Thyroid gland (tissue), 4 donors: ENCODE measurements at regions not wholly inside any gene's neighbourhood (a gene's known extent, or its start where the extent isn't known, plus 50 kb on each side); places are given as distances from the start of the nearest gene placed in this dataset.

ENCODE experiments used
- DNase-seq, 2 donors: peaks; one replicate each; pipeline ENCODE4 v3.0.0-alpha.2; 2019
- H3K27ac ChIP-seq, 3 donors: fragments of 200-600 bp; sonication (generic); 1 replicate in 2 of 3; 2 replicates in 1 of 3; pipeline ENCODE4 v1.5.1; 2016 to 2019; ENCODE audit warnings: mild to moderate bottlenecking in 1 of 3, moderate library complexity in 1 of 3
- H3K27me3 ChIP-seq: fragments of 200-600 bp; sonication (generic); one replicate; pipeline ENCODE4 v1.5.1; 2019
- H3K36me3 ChIP-seq, 2 donors: fragments of 200-600 bp; sonication (generic); one replicate each; pipeline ENCODE4 v1.5.1; 2016 to 2019
- H3K4me1 ChIP-seq, 2 donors: fragments of 200-600 bp; sonication (generic); one replicate each; pipeline ENCODE4 v1.5.1; 2017 to 2019
- H3K4me3 ChIP-seq, 3 donors: fragments of 200-600 bp; sonication (generic); replicated peaks in 1 of 3; 1 replicate in 2 of 3; 2 replicates in 1 of 3; pipeline ENCODE4 v1.5.1; 2016; ENCODE audit warnings: mild to moderate bottlenecking in 1 of 3
- H3K9me3 ChIP-seq: fragments of 200-600 bp; sonication (generic); one replicate; pipeline ENCODE4 v1.5.1; 2017
- CTCF ChIP-seq, 6 experiments: fragments of 200-600 bp in 3 of 6; fragments of 450-650 bp in 3 of 6; sonication (generic) in 3 of 6; IDR thresholded peaks; one replicate each; pipeline ENCODE4 v1.5.1; 2016 to 2019; ENCODE audit warnings: antibody characterized with exemption in 6 of 6, mild to moderate bottlenecking in 2 of 6, inconsistent platforms in 1 of 6, moderate library complexity in 1 of 6
- POLR2A ChIP-seq, 2 donors: fragments of 450-650 bp; IDR thresholded peaks; one replicate each; pipeline ENCODE4 v1.6.1; 2017; ENCODE audit warnings: antibody characterized with exemption in 2 of 2, mild to moderate bottlenecking in 2 of 2, moderate library complexity in 1 of 2
- WGBS, 2 donors: methylation state at CpG; one replicate each; pipeline ENCODE4 v1.1.5; 2017; 5-methylcytosine and 5-hydroxymethylcytosine counted together
- intact Hi-C: fragments of 100-400 bp; cut with DNase I; formaldehyde crosslinking; loops from one replicate; pipeline ENCODE4 v1.15.1; 2023

- H3K9me3 ChIP-seq = no peaks in the 10 kb centered on the region
- 94 to 95% methylated on average over 1 of the region's 1 CpG for WGBS, 2 donors
- H3K36me3 ChIP-seq = no peaks in the 10 kb centered on the region
- no peak overlapping the region for H3K4me3 ChIP-seq
- H3K27me3 ChIP-seq = no peaks in the 10 kb centered on the region
- intact Hi-C loops = no loop called here
- no peak for DNase-seq
- no peaks in the 10 kb centered on the region for H3K4me1 ChIP-seq
- H3K27ac ChIP-seq = no peak overlapping the region
- TF ChIP-seq POLR2A (IDR thresholded peaks at IDR 0.05) = no peak
- no peak for TF ChIP-seq CTCF (IDR thresholded peaks at IDR 0.05)
These were observed 792.5 kb downstream of the DIAPH3 start for GRCh38 chr13:59371229-59371628.

- Histone ChIP-seq H3K4me1 (no peaks in the 10 kb centered on the region), H3K27me3 (no peaks in the 10 kb centered on the region), H3K36me3 (no peaks in the 10 kb centered on the region), H3K4me3 (no peak overlapping the region), H3K9me3 (no peaks in the 10 kb centered on the region), H3K27ac (no peak overlapping the region)
- WGBS, 2 donors = 67 to 85% methylated on average over 1 of the region's 1 CpG
- TF ChIP-seq POLR2A (IDR thresholded peaks at IDR 0.05) = no peak
- TF ChIP-seq CTCF (IDR thresholded peaks at IDR 0.05) = no peak
- intact Hi-C loops = no loop called here
- no peak for DNase-seq
These were observed 790.4 kb downstream of the DIAPH3 start for GRCh38 chr13:59373341-59373740.

GRCh38 chr13:59374691-59375090 is 789.0 kb downstream of the DIAPH3 start:
- Histone ChIP-seq H3K36me3 (no peaks in the 10 kb centered on the region), H3K4me1 (no peaks in the 10 kb centered on the region), H3K9me3 (no peaks in the 10 kb centered on the region), H3K27ac (no peak overlapping the region), H3K4me3 (no peak overlapping the region), H3K27me3 (no peaks in the 10 kb centered on the region)
- no peak for TF ChIP-seq CTCF (IDR thresholded peaks at IDR 0.05)
- TF ChIP-seq POLR2A (IDR thresholded peaks at IDR 0.05) = no peak
- intact Hi-C loops = no loop called here
- DNase-seq = no peak
- 54 to 59% methylated on average over 3 of the region's 3 CpGs for WGBS, 2 donors

GRCh38 chr13:59384154-59384553 is 779.6 kb downstream of the DIAPH3 start:
- Histone ChIP-seq H3K9me3 (no peaks in the 10 kb centered on the region), H3K4me3 (no peak overlapping the region), H3K27me3 (no peaks in the 10 kb centered on the region), H3K4me1 (no peaks in the 10 kb centered on the region), H3K36me3 (no peaks in the 10 kb centered on the region), H3K27ac (no peak overlapping the region)
- no peak for DNase-seq
- TF ChIP-seq CTCF (IDR thresholded peaks at IDR 0.05) (no peak), POLR2A (IDR thresholded peaks at IDR 0.05) (no peak)
- 22 to 27% methylated on average over 1 of the region's 1 CpG for WGBS, 2 donors
- intact Hi-C loops = no loop called here

- H3K4me3 ChIP-seq = no peak overlapping the region
- 12 to 23% methylated on average over 2 of the region's 2 CpGs for WGBS, 2 donors
- H3K4me1 ChIP-seq = no peaks in the 10 kb centered on the region
- no peaks in the 10 kb centered on the region for H3K36me3 ChIP-seq
- no peaks in the 10 kb centered on the region for H3K27me3 ChIP-seq
- peak; percentile 54 to 90 (median 71) for TF ChIP-seq CTCF (IDR thresholded peaks at IDR 0.05)
- no peak for TF ChIP-seq POLR2A (IDR thresholded peaks at IDR 0.05)
- peak; percentile 37 to 50 for DNase-seq
- no peak overlapping the region for H3K27ac ChIP-seq
- no peaks in the 10 kb centered on the region for H3K9me3 ChIP-seq
- intact Hi-C loops = loop anchor here (5.0 to 10.0 kb wide), 2 partner anchors 286 to 513 kb away; no protein-coding TSS in a partner anchor
These were observed 772.0 kb downstream of the DIAPH3 start for GRCh38 chr13:59391696-59392095.
